AG10803 (cell line): ENCODE measurements at regions not wholly inside any gene's neighbourhood (a gene's known extent, or its start where the extent isn't known, plus 50 kb on each side); places are given as distances from the start of the nearest gene placed in this dataset.

ENCODE experiments used
- DNase-seq: peaks from one replicate; pipeline ENCODE4 v3.0.0; 2010; ENCODE audit warnings: low read depth
- H3K4me3 ChIP-seq: 2 replicates; pipeline ENCODE4 v1.5.1; 2011; ENCODE audit warnings: mild to moderate bottlenecking, low read length, control low read depth
- TF ChIP-seq, protein P1 (sequence below): conservative IDR thresholded peaks from 2 replicates; pipeline ENCODE4 v1.5.1; 2011; ENCODE audit warnings: mild to moderate bottlenecking, low read length, control low read depth, inconsistent platforms

DNA sequence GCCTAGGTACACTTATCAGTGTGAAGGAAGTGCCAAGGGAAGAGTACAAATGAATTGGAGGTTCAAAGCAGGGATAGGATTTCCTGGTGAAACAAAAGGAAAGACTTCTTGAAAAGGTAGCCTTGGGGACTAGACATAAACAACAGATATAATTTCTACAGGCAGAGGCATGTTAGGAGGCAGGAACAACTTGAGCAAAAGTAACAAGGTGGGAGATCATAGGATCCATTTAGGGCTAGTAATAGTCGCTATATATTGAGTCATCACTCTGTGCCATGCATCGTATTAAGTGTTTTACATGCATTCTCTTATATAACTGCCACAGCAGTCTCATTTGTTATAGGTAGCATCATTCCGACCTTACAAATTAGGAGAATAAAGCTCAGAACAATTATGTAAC is 98.3 kb upstream of the EOLA2 start:
- TF ChIP-seq, protein P1, sequence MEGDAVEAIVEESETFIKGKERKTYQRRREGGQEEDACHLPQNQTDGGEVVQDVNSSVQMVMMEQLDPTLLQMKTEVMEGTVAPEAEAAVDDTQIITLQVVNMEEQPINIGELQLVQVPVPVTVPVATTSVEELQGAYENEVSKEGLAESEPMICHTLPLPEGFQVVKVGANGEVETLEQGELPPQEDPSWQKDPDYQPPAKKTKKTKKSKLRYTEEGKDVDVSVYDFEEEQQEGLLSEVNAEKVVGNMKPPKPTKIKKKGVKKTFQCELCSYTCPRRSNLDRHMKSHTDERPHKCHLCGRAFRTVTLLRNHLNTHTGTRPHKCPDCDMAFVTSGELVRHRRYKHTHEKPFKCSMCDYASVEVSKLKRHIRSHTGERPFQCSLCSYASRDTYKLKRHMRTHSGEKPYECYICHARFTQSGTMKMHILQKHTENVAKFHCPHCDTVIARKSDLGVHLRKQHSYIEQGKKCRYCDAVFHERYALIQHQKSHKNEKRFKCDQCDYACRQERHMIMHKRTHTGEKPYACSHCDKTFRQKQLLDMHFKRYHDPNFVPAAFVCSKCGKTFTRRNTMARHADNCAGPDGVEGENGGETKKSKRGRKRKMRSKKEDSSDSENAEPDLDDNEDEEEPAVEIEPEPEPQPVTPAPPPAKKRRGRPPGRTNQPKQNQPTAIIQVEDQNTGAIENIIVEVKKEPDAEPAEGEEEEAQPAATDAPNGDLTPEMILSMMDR, result no peak
- DNase-seq, result no peak

DNA sequence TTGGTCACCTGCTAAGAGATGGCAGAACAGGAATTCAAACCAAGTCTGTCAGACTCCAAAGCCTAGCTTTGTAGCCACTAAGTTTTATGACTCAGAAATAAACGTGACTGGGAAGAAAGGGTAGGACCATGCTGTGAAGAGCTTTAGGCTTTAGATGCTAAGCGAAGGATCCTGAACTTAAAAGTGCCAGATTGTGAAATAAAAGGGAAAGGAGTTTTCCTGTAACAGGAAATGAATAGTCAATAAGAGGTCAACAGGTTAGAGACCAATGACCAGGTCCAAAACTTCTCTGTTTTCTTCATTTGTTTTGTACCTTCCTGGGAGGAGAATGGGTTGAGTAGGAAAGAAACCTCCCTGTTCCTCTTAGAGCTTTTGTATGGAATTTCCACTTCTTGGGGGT is 98.8 kb upstream of the EOLA2 start:
- TF ChIP-seq, protein P1, result no peak
- no peak overlapping the region for H3K4me3 ChIP-seq
- DNase-seq, result no peak

More for the DNA sequence above, 98.3 kb upstream of the EOLA2 start:
- no peak overlapping the region for H3K4me3 ChIP-seq

GRCh38 chrX:150038315-150038714 is 100.0 kb upstream of the EOLA2 start:
- DNase-seq, result peak; percentile 4
- no peak overlapping the region for H3K4me3 ChIP-seq

GRCh38 chrX:150038986-150039599 is 100.8 kb upstream of the EOLA2 start:
- no peak overlapping the region for H3K4me3 ChIP-seq
- TF ChIP-seq, protein P1, result no peak
- DNase-seq, result peak; percentile 49

More at GRCh38 chrX:150038315-150038714, 100.0 kb upstream of the EOLA2 start:
- TF ChIP-seq, protein P1, result no peak

DNA sequence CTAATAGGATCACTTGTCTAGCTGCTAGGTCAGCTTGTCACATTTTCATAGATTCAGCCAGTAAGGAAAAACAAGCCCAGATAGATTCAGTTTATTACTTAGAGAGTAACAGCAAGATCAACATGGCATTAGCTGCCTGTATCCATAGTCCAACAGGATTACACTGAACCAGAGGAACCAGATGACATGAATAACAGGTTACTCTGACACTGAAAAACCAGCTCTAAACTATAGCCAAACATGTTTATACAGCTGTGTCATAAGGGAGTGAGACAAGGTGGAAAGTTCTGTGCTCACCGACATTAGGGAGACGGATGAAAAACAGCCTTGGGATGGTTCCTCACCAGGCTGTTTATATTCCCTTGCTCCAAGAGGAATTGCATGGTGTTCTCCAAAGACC is 102.9 kb upstream of the EOLA2 start:
- no peak overlapping the region for H3K4me3 ChIP-seq
- DNase-seq, result no peak
- TF ChIP-seq, protein P1, result no peak

DNA sequence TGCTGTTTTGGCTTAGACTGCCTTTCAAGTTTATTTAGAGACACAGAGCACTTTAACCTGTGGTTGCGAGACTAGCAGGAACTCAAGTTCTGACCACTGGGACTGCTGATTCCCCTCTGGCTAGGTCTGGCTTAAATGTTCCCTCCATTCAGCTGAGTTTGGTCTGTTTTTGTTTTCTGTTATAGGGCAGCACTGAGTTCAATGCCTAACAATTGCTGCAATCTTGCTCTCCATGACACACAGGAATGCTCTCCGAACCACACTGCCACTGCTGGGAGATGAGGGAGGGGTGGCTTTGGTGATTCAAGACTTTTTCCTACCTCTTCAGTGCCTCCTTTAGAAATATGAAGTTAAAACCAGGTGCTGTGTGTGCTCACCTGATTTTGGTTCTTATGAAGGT is 106.3 kb upstream of the EOLA2 start:
- no peak overlapping the region for H3K4me3 ChIP-seq
- TF ChIP-seq, protein P1, result no peak
- peak; percentile 29 for DNase-seq

DNA sequence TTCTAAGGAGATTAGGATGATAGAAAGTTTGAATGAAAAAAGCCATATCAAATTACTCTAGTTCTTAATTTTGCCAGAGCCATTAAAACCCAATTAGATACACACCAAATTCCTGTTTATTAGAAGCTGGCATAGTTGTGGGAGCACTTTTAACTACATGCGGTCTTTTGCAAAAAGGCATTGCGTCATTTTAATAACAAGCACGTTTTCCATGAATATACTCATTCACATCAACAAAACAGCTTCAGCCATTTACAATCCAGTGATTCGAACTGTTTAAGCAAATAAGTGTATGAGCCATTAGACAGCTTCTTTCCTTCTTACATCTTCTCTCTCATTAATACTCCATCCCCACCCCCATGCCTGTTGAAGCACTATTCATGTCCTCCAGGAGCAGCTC is 109.5 kb upstream of the EOLA2 start:
- no peak overlapping the region for H3K4me3 ChIP-seq
- TF ChIP-seq, protein P1, result no peak
- DNase-seq, result peak; percentile 25
